HG03571 (cell line): ENCODE measurements at regions not wholly inside any gene's neighbourhood (a gene's known extent, or its start where the extent isn't known, plus 50 kb on each side); places are given as distances from the start of the nearest gene placed in this dataset.
"Not testable (repeated sequence)": the region's sequence is repeated elsewhere in the genome, so short reads cannot be mapped to it uniquely, and the experiment has no call there.

Experiments
- ATAC-seq: cut with Tn5 transposase; IDR thresholded peaks from one replicate; pipeline ENCODE4 v1.9.1; 2021; ENCODE audit not compliant: unreplicated experiment

DNA sequence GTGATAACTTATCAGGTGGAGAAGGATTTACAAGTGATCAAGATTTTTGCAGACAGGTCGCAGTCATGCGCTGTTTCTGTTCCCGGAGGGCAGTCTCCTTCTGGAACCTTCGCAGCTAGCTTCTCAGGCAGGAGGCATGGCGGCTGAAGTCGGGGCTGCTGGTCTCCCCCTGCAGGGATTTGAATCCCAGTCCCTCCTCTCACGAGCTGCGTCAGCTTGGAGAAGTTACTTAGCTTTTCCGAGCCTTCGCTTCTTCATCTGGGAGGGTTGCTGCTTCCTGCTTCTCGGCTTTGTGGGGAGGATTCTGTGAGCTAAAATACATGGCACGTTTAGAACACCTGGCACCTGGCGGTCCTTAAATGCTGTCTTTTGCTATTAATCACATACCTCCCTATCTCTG lies 287.8 kb upstream of the FOXF1 start:
- ATAC-seq, result no peak

DNA sequence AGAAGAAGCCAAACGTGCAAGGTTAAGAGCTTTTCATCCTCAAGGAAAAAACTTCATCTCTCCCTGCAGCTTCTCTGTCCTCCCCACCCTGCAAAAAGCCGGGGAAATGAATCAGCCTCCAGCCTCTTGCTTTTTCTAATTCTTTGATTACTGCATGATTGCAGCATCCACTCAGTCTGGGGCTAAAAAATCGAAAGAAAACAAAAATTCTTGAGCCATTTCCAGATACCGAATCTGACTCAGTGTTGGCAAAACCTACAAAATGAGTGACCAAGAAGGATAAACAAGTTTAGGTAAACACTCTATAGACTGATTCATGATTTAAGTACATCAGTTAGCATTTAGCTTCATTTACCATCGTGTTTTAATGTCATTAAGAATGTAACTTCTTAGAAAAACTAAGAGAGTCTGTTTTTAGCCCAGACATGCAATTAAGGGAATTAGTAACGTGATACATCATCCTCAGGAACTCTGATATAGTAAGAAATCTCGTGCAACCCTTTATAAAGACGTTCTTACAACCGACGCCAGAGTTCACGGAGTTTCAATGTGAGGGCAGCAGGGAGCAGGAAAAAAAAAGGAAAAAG lies 287.3 kb upstream of the FOXF1 start:
- ATAC-seq, result no peak

DNA sequence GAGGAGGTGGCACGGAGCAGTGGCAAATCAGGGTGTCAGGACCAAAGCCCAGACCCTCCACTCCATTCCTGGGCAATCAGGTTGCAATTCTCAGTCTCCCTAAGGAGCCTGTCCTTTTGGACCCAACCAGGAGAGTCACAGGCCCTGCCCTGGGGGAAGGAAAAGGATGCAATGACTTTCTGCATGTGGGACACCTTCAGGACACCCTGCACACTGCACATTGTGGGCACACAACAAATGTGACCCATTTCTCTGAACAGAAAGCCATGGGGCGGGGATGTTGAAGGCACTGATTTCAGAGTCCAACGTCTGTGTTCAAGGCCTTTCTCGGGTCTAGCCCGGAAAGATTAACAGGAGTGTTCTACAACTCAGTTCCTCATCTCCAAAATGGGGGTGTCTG lies 286.2 kb upstream of the FOXF1 start:
- ATAC-seq, result no peak

DNA sequence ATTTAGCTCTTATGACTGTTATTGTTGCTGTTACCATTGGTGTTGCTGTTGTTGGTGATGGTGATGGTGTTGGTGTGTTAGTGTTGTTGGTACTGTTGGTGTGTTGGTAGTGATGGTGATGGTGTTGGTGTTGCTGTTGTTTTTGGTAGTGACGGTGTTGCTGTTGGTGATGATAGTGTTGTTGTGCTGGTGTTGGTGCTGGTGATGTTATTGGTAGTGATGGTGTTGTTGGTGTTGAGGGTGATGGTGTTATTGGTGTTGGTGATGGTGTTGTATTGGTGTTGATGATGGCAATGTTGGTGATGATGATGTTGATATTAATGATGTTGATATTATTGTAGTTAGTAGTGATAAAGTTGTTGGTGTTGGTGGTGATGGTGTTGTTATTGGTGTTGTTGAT lies 285.7 kb upstream of the FOXF1 start:
- ATAC-seq, result no peak

DNA sequence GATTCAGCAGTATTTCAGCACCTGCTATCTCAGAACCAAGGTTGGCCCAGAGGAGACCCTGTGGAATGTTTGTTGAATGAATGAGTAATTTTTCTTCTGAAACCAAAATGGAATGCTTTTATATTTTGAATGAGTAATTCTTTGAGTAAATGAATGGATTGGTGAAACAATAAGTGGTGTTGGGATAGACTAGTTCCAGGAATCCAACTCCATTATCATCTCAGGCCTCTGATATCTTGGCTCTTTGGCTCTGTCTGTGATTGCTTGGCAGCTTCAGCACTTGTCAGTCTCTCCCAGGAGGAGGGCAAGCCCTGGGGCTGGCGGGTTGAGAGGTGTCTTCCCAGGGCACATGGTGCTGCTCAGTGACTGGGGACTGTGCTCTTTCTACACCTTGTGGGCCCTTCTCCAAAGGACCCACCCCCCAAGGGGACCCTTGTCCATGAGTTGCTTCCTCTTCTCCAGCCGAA lies 284.4 kb upstream of the FOXF1 start:
- ATAC-seq, result no peak

DNA sequence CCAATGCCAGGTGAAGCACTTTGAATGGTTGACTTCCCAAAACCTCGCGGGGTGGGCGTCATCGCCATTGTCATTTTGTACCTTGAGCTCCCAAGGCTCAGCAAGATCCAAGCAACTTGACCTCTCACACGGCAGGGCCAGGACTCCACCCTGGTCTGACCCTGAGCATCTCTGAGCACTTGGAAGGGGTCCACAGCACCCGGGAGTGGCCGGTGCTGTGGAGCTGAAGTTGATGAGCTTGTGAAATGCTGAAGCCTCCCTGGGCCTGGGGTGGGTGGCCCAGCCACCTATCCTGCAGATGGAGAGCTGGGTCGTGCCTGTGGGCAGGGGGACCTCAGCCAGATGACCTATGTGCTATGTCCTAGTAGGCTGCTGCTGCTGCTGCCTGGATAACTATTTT lies 283.3 kb upstream of the FOXF1 start:
- ATAC-seq, result no peak

DNA sequence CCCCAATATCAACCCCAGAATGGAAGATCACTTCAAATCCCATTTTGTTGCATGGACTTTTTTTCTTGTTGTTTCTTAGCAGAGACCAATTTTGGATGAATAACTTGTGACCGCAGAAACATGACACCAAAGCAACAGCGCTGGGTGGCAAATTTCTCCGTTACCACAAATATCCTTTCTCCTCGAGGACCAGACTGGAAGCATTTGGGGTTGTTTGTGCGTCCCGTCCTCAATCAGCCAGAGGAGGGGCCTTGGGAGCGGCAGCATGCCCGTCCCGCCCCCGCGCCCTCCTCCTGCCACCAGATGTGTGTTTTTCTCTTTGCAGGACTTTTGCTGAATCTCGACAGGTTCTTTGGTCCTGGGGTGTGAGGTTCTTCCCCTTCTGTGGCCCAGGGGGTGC lies 282.5 kb upstream of the FOXF1 start:
- ATAC-seq, result no peak

DNA sequence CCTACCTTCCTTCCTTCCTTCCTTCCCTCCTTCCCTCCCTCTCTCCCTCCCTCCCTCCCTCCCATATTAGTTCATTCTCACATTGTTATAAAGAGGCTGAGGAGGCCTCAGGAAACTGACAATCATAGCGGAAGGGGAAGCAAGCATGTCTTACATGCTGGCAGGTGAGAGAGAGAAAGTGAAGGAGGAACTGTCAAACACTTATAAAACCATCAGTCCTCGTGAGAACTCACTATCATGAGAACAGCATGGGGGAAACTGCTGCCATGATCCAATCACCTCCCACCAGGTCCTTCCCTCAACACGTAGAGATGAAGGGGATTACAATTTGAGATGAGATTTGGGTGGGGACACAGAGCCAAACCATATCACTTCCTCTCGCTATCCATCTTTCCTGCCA lies 281.6 kb upstream of the FOXF1 start:
- no peak for ATAC-seq

DNA sequence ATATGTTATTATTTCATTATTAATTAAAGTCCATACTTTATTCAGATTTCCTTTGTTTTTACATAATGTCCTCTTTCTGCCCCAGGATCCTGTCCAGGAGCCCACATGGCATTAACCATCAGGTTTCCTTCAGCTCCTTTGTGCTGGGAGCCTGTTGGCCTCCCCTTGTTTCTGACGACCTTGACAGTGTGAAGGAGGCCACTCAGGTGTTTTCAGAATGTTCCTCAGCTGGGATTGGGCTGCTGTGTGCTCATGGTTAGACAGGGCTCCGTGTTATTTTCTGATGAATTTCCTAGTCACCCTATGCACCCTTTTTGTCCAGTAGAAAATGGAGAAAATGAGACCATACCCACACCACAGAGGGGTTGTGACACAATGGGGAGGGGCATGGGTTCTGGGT lies 281.0 kb upstream of the FOXF1 start:
- no peak for ATAC-seq

DNA sequence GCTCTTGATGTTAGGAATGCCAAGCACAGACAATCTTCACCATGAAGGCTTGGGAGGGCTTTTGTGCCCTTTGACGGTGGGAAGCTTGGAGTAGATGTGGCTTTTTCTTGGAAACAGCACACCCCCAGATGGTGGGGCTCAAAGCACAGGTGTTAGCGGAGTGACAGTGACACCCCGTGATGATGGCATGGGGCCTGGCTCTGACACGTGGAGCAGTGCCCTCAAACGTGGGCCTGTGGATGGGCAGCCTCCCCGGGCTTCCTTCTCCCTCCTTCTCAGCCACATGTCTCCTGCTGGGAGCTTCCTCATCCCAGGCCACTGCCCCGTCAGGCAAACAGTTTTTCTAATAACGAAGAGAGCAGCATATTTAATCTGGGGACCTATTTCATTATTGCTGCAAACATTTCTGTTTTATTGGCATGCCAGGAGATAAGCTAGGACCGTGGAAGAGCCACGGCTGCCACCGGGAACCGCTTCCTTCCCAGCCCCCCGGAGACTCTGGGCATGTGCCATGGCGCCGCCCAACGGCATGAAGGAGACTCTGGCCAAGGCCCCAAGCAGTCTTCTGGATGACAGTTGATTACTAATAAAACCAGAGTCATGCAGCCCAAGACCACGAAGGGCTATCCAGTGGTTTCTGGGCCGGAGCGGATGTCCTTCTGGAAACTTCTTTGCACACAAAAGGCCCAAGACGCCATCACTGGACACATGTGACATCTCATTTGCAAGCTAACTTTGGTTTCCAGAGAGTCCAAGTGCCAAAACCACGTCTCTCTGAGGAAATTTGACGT lies 280.3 kb upstream of the FOXF1 start:
- no peak for ATAC-seq

DNA sequence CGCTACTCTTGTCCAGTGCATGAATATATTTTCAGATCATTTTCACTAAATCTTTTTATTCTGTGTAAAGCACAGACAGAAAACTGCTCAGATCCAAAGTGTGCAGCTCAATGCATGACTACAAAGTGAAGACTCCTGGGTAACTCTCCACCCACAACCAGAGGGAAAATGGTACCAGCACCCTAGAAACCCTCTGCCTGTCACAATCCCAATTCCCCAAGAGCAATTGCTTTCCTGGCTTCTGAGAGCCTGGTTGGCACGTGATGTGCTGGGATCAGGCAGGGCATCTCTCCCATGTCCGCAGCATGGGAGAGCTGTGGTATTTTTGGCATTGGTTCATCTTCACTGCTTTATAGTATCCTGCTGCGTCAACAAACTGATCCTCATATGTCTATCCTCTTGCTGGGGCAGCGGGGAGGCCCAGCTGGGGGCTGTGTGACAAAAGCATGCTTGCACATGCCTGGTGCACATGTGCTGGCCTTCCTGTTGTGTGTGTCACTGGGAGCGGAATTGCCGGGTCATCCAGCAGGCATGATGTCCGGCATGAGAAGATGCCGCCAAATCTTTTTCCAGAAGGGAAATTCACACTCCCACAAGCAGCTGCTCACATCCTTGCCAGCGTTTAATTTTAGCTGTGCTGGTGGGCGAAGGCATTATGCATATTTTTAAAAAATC lies 278.9 kb upstream of the FOXF1 start:
- no peak for ATAC-seq

DNA sequence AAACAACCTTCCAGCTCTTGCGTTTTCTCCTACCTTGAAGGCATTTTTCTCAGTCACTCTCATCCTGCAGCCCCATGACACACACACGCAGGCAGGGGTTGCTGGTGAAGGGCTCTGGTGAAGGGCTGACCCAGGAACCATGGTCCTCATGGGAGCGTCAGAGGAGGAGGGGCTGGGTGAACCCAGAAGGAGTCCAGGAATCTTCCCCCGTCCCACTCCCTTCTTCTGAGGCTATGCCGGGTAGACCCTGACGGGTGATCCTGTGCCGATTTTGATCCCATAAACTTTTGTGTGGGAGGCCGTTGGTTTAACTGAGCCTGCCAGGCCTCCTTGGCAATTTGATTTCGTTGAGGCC lies 278.4 kb upstream of the FOXF1 start:
- ATAC-seq, result no peak

DNA sequence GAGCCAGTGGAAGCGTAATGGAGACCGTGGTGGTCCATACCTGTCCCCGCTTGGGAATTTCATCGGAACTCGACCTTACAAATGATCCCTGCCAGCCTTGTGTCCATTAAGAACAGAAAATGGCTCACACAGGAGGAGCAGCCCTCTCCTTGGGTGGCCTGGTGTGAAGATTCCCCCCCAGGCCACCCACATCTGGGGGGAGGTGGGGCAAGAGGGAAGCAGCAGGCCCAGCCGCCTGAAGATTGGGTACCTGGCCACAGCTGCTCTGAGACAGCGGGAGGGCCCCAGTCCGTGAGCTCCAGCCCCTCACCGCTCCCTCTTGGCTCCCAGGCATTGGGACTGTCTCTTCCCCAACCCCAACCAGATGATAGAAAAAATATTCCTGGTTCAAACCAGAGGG lies 277.8 kb upstream of the FOXF1 start:
- ATAC-seq, result no peak

DNA sequence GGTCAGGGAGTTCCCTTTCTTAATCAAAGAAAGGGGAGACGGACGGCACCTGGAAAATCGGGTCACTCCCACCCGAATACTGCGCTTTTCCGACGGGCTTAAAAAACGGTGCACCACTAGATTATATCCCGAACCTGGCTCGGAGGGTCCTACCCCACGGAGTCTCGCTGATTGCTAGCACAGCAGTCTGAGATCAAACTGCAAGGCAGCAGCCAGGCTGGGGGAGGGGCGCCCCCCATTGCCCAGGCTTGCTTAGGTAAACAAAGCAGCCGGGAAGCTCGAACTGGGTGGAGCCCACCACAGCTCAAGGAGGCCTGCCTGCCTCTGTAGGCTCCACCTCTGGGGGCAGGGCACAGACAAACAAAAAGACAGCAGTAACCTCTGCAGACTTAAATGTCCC lies 276.8 kb upstream of the FOXF1 start:
- not testable (repeated sequence) for ATAC-seq

DNA sequence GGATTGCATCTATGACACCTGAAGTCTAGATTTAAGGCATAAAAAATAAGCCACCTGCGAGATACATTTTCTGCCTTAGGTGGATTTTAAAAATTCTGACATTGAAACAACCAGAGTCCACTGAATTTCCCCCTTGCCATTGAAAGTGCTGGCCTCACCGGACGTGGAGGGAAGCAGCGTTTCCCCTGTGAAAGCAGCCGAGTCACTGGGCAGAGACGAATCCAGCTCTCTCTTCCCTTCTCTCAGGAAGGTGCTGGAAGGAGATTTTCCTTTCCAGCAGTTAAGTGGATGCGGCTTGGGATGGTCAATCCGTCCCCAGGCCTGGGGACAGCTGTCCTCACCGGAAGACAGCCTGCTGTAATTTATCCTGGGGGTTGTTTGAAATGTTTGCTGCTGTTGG lies 270.9 kb upstream of the FOXF1 start:
- no peak for ATAC-seq

DNA sequence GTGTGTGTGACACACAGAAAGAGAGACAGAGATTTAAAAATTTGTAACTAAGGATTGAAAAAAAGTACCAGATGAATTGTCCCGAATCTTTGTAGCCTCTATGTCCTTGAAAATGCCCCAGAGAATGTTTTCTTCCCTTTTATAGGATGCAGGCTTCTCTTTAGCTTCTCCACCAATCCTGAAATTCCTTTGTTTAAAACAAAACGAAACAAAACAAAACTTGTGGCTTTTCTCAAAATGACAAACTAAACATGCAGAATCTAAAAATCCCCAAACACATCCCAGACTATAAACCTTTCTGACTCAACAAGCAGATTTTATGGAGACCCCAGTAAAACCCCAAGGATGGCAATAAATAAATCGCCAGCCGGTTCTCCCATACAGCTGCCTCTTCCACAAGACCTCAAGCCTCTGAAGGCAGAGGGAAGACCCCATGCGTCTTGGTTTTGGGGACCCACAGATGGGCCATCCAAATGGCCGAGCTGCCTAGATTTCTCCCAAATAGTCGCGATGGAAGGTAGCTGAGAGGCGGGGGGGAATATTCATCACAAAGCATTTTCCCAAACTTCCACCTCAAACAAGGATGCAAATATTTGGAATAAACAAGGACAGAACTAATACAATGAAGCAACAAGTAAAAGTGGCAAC lies 269.5 kb upstream of the FOXF1 start:
- no peak for ATAC-seq

DNA sequence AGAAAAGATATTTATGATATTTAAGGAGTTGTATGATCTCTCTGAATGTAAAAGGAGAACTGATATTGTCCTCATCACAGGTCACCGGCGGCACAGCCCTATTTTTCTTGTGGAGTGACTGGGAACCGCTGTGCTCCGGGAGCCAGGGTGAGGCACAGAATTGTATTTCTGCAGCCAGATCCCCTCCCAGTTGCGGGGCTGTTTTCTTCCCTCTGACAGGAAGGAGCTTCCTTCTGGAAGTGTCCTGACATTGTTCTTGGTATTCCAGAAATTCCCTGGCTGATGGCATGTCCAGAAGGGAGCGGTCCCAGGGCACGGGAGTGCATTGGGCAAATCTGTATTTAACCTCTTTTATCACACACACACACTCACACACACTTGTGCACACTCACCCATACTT lies 268.6 kb upstream of the FOXF1 start:
- no peak for ATAC-seq

DNA sequence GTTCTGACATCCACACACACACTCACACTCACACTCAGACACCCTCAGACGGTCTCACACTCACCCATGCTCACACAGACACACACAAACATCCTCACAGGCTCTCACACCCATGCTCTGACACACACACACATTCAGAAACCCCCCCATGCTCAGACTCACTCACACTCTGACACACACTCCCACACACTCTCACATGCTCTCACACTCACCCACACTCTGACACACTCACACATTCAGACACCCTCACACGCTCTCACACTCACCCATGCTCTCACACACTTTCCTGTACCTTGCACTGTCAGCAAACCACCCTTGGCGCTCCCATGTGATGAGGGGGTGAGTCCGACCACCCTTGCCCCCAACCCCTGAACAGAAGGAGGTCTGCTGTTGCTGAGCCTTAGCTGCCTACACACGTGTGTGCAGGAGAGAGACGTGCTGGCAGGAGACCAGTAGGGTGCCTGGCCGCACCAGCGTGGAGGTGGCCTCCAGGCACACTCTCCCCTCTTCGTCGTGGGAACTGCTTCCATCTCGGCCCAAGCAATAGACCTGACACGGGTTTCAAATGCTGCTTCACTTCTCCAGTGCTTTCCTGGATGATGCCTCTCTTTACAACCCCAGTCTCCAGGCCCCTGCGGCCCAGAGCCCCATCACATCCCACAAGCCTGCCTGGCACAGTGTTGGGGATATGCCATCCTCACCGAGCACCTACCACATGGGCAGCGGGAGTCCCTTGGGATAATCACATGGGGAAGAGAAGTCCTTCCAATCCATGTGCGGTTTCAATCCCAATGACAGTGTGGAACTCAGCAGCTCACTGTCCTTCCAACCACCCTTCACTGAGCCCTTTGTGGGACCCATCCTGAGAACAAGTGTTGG lies 267.8 kb upstream of the FOXF1 start:
- ATAC-seq, result no peak

DNA sequence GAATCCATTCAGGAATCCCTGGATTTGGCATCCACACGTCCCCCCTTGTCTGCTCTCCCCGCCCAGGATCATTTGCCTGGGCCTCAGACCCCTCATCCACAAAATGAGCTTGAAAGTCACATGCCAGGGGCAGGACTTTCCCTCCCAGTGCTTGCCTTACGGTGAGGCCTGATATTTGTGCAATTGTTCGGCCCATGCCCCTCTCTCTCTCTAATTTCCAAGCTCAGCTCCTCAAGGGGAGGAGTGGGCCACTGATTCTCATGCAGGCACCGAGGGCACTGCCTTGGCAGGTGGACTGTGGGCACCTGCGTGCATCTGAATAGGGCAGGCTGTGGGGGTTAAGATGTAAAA lies 267.2 kb upstream of the FOXF1 start:
- ATAC-seq, result no peak

DNA sequence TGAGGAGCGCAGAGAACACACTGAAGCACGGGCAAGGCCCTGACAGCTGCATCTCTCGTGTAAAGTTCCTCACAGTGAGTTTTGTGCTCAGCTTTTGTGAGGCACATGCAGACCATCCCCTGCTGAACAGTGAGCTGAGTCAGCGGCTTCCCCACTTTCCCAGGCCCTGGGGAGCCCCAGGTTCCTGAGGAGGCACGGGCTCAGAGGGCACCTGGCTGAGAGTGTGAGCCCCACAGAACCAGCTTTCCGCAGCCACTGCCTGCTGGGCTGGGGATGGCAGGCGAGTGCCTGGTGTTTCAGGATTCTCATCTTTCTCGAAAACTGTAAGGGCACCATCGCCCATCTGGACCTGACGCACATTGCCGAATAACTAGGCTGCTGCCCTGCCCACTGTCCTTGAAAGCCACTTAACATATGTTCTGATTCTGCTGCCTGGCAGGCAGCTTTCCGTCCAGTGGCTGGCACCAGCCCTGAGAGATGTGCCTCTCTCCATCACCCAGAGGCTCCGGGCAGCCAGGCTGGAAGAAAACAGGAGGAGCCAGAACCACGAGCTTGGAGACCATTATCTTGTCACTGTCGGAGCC lies 266.7 kb upstream of the FOXF1 start:
- ATAC-seq, result no peak

DNA sequence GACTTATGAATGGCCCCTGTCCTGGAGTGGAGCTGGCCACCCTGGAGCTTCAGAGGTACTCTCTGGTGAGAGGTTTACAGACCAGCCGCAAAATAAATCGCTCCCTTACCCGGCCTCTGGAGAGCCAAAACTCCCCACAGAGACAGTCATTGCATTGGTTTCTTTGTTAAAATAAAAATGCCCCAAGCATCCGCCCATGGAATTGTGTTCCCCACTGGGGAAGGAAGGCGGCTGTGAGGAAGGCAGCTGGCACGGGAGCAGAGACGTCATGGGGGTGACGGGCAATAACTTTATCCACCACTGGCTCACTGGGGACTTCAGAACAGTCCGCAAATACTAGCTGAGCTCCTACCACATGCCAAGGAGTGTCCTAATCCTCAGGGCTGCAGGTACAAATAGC lies 266.2 kb upstream of the FOXF1 start:
- ATAC-seq, result no peak
